ENCODE measurements at regions not wholly inside any gene's neighbourhood (a gene's known extent, or its start where the extent isn't known, plus 50 kb on each side); places are given as distances from the start of the nearest gene placed in this dataset.

DNA sequence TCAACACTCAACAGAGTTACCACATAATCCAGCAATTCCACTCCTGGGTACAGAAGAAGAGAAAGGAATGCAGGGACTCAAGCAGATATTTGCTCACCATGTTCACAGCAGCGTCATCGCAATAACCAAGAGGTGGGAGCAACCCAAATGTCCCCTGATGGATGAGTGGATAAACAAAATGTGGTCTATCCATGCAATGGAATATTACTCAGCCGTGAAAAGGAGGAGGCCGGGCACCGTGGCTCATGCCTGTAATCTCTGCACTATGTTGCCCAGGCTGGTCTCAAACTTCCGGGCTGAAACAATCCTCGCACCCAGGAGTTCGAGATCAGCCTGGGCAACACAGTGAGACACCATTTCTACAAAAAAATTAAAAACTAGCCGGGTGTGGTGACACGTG lies 131.7 kb downstream of the CTTN start:
- Mint-ChIP-seq H3K27me3 (peaks cover 1% of the 10 kb centered on the region), H3K9me3 (peaks cover 9% of the 10 kb centered on the region), H3K4me3 (no peak overlapping the region), H3K27ac (no peak overlapping the region), H3K36me3 (ENCODE audit: low read depth) (no peaks in the 10 kb centered on the region), H3K4me1 (ENCODE audit: low read depth) (no peaks in the 10 kb centered on the region)
- intact Hi-C loops (cut with micrococcal nuclease) = no loop called here

DNA sequence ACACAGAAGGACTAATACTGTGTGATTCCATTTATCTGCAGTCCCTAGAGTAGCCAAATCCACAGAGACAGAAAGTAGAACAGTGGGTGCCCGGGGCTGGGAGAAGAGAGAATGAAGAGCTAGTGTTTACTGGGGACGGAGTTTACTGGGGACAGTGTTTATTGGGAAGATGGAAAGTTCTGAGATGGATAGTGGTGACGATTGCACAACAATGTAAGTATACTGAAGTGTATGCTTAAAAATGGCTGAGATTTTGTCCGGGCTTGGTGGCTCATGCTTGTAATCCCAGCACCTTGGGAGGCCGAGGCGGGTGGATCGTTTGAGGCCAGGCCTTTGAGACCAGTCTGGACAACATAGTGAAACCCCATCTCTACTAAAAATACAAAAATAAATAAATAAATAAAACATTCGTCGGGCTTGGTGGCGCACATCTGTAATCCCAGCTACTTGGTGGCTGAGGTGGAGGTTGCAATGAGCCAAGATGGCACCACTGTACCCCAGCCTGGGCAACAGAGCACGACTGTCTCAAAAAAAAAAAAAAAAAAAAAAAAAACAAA lies 132.4 kb downstream of the CTTN start:
- Mint-ChIP-seq H3K9me3 (peaks cover 9% of the 10 kb centered on the region), H3K4me3 (no peak overlapping the region)

DNA sequence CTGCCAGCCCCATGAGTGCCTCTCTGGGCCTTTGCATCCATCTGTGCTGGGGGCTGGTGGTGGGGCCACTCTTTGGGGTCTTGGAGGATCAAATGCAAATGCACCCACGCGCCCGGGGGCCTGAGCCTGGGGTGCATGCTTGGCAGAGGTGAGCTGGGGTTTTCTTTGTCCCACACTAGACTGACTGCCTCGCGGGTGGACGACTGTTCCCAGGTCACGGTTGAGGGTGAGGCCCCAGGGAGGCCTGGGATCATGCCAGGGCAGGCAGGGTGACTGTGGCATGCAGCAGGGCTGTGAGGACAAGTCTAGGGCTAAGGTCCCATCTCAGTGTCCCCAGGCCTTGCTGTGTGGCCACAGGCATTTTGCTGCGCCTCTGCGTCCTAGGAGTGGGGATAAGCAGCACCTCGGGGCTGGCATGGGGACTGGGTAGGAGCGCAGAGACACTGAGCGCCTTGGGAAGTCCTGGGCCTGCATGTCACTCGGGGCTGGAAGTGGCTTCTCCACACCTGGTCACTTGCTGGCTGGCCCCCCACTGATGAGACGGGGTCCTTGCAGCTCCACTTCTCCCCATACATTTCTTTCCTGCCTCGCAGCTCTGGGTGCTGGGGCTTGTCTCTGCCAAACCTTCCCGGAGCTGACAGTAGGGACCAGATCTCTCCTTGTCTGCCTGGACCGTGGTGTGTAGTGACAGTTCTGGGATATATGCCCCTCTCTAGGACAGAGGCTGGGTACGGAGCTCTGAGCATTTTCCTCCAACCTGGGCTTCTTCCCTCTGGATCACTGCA lies 133.1 kb downstream of the CTTN start:
- intact Hi-C loops (cut with micrococcal nuclease) = no loop called here
- peaks cover 9% of the 10 kb centered on the region for H3K9me3 Mint-ChIP-seq
- H3K27me3 Mint-ChIP-seq = no peaks in the 10 kb centered on the region
- H3K4me3 Mint-ChIP-seq = no peak overlapping the region
- H3K36me3 Mint-ChIP-seq (ENCODE audit: low read depth) = no peaks in the 10 kb centered on the region
- H3K27ac Mint-ChIP-seq = no peak overlapping the region
- no peaks in the 10 kb centered on the region for H3K4me1 Mint-ChIP-seq (ENCODE audit: low read depth)

More for the DNA sequence above, 132.4 kb downstream of the CTTN start:
- no peaks in the 10 kb centered on the region for H3K4me1 Mint-ChIP-seq (ENCODE audit: low read depth)
- H3K27me3 Mint-ChIP-seq = no peaks in the 10 kb centered on the region
- no peak overlapping the region for H3K27ac Mint-ChIP-seq
- intact Hi-C loops (cut with micrococcal nuclease) = no loop called here
- no peaks in the 10 kb centered on the region for H3K36me3 Mint-ChIP-seq (ENCODE audit: low read depth)

DNA sequence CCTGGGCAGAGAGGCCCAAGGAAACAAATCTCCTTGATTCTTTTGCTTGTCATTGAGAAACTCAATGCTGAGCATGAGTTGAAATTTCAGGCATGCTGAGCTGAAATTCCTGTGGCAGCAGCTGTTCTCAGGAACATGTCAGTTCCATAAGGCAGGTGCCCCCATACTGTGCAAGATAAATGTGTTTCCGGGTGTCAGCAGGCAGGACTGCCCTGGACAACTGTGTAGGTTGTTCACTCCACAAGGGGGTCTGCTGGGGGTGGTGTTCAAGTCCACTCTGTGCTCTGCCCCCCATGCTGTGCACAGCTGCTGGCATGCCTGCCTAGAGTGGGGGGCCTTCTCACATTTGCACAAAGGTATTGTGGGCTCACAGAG lies 133.7 kb downstream of the CTTN start:
- H3K27me3 Mint-ChIP-seq = no peaks in the 10 kb centered on the region
- H3K36me3 Mint-ChIP-seq (ENCODE audit: low read depth) = no peaks in the 10 kb centered on the region
- no peaks in the 10 kb centered on the region for H3K4me1 Mint-ChIP-seq (ENCODE audit: low read depth)
- H3K4me3 Mint-ChIP-seq = no peak overlapping the region
- peaks cover 9% of the 10 kb centered on the region for H3K9me3 Mint-ChIP-seq
- intact Hi-C loops (cut with micrococcal nuclease) = no loop called here
- no peak overlapping the region for H3K27ac Mint-ChIP-seq

DNA sequence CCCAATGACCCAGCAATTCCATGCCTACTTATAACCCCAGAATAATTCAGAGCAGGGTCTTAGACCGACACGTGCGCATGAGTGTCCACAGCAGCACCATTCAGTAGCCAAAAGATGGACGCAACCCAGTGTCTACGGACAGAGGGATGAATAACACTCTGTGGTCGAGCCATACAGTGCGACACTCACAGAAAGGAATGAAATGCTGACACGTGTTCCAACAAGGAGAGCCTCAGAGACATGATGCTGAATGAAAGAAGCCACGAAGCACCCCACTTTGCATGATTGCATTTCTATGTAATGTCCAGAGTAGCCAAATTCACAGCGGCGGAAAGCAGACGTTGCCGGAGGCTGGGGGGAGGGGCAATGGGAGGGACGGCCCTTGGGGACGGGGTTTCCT lies 134.4 kb downstream of the CTTN start:
- intact Hi-C loops (cut with micrococcal nuclease) = no loop called here
- no peaks in the 10 kb centered on the region for H3K4me1 Mint-ChIP-seq (ENCODE audit: low read depth)
- no peaks in the 10 kb centered on the region for H3K36me3 Mint-ChIP-seq (ENCODE audit: low read depth)
- H3K9me3 Mint-ChIP-seq = peaks cover 9% of the 10 kb centered on the region
- no peak overlapping the region for H3K4me3 Mint-ChIP-seq
- H3K27ac Mint-ChIP-seq = no peak overlapping the region
- no peaks in the 10 kb centered on the region for H3K27me3 Mint-ChIP-seq

DNA sequence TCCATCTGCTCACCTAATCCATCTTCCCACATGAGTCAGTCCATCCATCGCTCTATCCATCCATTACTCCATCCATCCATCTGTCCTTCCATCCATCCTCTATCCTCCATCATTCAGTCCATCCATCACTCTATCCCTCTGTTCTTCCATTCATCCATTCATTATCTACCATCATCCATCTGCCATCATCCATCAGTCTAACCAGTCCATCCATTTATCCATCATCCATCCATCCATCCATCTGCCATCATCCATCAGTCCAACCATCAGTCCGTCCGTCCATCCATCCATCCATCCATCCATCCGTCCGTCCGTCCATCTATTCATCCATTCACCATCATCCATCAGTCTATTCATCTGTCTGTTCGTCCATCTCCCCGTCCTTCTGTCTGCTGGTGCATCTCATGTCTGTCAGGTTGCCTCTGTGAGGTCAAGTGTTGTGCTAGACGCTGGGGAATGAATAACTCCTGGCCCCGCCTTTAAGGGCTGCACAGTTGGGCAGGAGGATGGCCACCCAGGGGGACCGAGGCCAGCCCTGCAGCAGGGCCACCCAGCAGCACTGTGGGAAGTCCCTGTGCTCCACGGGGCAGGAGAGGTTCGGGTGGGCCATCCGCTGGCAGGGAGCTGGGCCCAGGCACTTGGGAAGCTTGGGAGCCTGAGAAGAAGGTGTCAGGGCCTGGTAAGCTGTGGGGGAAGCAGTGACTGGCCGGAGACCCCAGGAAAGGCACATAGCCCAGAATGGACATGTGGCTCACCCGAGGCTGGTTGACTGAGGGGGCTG lies 137.1 kb downstream of the CTTN start:
- Mint-ChIP-seq H3K36me3 (ENCODE audit: low read depth) (no peaks in the 10 kb centered on the region), H3K27me3 (no peaks in the 10 kb centered on the region), H3K4me3 (no peak overlapping the region)

DNA sequence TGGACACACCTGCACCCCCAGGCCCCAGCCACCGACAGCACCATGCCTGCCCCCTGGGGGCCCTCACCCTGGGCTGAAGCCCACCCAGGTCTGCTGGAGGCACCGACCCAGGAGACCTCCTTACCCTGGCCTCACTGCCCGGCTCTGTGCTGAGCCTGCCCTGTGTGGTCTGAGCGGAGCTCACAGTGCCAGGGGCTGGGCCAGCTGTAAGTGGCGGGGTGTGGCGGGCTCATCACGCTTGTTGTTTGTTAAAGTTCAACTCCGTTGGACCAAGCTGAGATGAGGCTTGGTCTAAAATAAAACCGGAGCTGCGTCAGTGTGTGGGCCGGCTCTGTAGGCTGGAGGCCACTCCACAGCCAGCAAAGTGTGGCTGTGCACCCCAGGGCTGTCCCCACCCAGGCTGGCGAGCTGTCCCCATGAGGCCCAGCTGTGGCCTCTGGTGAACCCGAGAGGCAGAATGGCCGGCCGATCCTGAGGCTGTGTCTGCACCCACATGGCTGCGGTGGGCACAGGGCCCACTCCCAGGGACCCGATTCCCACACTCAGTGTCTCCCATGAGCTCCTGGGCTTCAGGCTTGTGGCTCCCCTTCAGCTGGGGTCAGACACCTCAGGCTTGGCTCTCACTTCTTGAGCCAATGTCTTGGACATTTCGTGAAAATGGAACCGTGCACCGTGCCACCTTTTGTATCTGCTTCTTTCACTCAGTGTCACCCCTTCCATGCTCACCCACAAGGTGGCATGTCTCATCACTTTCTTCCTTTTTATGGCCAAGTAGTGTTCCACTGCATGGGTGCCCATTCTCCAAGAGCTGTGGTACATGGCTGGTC lies 137.9 kb downstream of the CTTN start:
- no peak overlapping the region for H3K27ac Mint-ChIP-seq
- intact Hi-C loops (cut with micrococcal nuclease) = no loop called here
- no peak overlapping the region for H3K4me3 Mint-ChIP-seq
- H3K4me1 Mint-ChIP-seq (ENCODE audit: low read depth) = no peaks in the 10 kb centered on the region
- H3K27me3 Mint-ChIP-seq = no peaks in the 10 kb centered on the region
- H3K9me3 Mint-ChIP-seq = peaks cover 9% of the 10 kb centered on the region
- H3K36me3 Mint-ChIP-seq (ENCODE audit: low read depth) = no peaks in the 10 kb centered on the region

More for the DNA sequence above, 137.1 kb downstream of the CTTN start:
- Mint-ChIP-seq H3K9me3 (peaks cover 9% of the 10 kb centered on the region), H3K4me1 (ENCODE audit: low read depth) (no peaks in the 10 kb centered on the region), H3K27ac (no peak overlapping the region)
- intact Hi-C loops (cut with micrococcal nuclease) = no loop called here

DNA sequence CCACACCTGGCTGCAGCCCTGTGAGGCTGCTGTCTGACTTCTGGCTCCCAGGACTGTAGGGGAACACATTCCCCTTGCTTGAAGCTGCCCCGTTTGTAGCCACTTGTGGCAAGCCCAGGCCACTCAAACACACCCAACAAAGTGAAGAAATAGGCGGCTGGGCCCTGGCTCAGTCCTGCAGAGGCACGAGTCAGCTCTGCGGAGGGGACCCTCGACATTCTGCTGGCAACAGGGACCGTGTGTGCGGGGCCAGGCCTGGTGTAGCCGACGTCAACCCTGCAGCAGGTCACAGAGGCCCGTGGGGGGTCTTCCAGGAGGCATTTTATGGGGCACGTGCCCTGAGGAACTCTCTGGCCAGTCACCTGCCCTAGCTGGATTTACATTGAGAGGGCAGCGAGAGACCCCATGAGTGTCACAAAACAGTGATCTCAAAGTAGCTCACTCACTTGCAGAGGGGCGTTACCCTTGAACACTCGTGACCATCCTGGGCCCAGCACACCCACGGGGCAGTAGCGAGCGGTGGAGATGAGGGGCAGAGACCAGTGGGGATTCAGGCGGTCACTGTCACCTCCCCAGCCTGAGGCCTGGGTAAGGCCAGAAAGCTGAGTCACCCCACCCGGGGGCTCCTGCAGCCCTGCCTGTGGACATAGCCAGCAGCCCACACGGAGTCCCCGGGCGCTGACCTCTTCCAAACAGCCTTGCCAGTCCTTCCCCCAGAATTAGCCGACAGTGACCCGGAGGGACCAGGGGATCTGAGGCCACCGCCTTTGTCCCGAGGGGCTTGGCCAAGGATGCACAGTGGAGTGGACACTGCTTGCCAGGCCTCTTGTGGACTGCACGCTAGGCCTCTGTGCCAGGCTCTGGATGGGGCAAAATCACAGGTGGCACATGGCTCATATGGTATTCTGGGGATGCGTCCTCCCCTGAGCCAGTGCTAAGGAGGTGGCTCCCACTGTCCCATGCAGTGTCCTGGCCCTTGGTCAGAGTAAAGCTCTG lies 139.5 kb downstream of the CTTN start:
- Mint-ChIP-seq H3K27me3 (no peaks in the 10 kb centered on the region), H3K9me3 (peaks cover 9% of the 10 kb centered on the region), H3K36me3 (ENCODE audit: low read depth) (no peaks in the 10 kb centered on the region), H3K4me3 (no peak overlapping the region), H3K4me1 (ENCODE audit: low read depth) (no peaks in the 10 kb centered on the region), H3K27ac (no peak overlapping the region)
- intact Hi-C loops (cut with micrococcal nuclease) = no loop called here

DNA sequence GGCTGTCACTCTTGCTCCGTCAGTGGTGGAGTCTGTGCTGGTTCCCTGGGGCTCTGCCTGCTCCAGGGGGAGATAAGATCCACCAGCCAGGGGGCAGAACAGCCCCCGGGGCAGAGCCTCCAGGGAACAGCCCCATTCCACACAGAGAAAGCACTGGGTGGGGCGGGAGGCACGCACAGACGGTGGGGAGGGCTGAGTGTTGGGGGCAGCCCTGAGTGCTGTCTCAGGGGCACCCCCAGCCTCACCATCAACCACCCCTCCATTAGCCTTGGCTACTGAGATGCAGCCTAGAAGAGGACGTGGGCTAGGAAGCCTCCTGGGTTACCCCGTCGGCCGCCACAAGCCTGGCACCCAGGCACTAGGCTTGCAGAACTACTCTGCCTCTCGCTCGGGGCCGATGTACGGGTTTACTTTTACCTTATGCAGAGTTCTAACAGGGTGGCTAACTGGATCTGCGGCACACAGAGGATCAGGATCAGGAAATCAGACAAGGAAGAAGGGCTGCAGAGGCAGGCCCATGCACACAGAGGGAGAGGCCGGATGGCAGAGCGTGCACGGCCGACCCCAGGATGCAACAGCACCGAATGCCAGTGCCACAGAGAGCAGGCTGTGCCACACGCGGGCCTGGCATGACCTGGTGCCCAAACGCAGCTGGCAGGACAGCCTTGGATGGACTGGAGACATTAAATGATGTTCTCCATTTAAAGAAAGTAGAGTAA lies 140.5 kb downstream of the CTTN start:
- Mint-ChIP-seq H3K4me3 (no peak overlapping the region), H3K4me1 (ENCODE audit: low read depth) (no peaks in the 10 kb centered on the region), H3K27ac (no peak overlapping the region), H3K9me3 (peaks cover 4% of the 10 kb centered on the region), H3K36me3 (ENCODE audit: low read depth) (no peaks in the 10 kb centered on the region), H3K27me3 (no peaks in the 10 kb centered on the region)
- intact Hi-C loops (cut with micrococcal nuclease) = no loop called here

DNA sequence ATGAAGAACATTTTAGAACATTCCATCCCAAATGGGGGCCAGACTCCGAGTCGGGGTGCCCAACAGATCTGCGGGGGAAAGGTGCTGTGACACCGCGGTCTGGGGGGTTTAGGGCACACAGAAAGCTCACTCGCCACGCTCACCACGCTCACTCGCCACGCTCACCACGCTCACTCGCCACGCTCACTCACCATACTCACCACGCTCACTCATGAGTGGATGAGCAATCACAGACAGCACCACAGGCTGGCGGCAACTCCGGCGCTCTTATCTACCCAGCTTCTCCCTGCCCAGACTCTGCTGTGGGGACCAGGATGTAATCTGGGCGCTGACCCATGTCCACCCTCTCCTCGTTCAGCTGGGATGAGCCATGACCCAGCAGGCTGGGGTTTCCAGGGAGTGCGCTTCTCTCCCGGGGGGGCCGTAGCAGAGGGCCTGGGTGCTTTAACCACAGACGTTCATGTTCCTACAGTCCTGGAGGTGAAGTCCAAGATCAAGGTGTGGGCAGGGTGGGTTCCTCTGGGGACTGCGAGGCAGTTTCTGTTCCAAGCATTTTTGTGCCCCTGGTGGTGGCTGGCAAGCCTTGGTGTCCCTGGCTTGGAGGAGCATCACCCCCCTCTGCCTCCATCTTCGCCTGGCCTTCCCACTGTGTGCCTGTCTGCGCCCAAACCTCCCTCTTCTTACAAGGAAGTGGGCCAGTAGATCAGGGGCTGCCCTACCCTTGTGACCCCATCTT lies 141.2 kb downstream of the CTTN start:
- Mint-ChIP-seq H3K27ac (no peak overlapping the region), H3K36me3 (ENCODE audit: low read depth) (no peaks in the 10 kb centered on the region), H3K4me3 (no peak overlapping the region), H3K4me1 (ENCODE audit: low read depth) (no peaks in the 10 kb centered on the region), H3K27me3 (no peaks in the 10 kb centered on the region), H3K9me3 (no peaks in the 10 kb centered on the region)
- intact Hi-C loops (cut with micrococcal nuclease) = no loop called here

DNA sequence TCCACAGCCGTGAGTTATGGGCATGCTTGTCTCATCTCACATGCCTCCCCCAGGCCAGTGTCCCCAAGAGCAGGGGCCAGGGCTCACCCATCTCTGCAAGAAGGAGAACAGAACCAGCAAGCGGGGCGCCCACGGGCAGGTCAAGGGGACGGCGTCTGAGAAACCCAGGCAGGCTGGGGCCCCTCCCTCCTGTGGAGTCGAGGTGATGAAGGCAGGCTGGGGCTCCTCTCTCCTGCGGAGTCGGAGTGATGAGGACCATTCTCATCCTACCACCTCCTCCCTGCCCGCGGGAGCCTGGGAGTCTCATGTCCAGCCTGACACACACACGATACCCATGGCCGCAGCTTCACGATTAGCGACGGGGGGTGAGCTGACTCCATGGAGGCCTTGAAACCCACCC lies 141.9 kb downstream of the CTTN start:
- H3K27me3 Mint-ChIP-seq = no peaks in the 10 kb centered on the region
- H3K4me1 Mint-ChIP-seq (ENCODE audit: low read depth) = no peaks in the 10 kb centered on the region
- no peak overlapping the region for H3K27ac Mint-ChIP-seq
- no peaks in the 10 kb centered on the region for H3K36me3 Mint-ChIP-seq (ENCODE audit: low read depth)
- no peak overlapping the region for H3K4me3 Mint-ChIP-seq
- intact Hi-C loops (cut with micrococcal nuclease) = no loop called here
- no peaks in the 10 kb centered on the region for H3K9me3 Mint-ChIP-seq

DNA sequence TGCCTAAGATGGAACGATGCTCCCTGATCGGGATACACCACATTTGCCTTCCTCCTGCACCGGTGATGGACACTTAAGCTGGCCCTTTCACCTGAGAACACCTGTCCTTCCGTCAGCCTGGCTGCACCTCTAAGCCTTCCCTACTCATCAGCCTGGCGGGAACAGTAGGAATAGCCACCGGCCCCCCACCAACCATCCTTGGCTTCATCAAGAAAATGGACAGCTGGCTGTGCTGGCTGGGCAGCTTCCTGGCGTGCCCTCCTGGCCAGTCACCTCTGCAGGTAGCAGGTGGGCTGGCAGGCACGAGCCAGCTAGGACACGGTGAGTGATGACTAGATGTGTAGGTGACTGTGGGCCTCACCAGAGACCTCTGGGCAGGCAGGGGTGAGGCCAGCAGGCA lies 142.8 kb downstream of the CTTN start:
- Mint-ChIP-seq H3K4me1 (ENCODE audit: low read depth) (no peaks in the 10 kb centered on the region), H3K9me3 (no peaks in the 10 kb centered on the region), H3K27me3 (no peaks in the 10 kb centered on the region), H3K4me3 (no peak overlapping the region), H3K36me3 (ENCODE audit: low read depth) (no peaks in the 10 kb centered on the region), H3K27ac (no peak overlapping the region)
- intact Hi-C loops (cut with micrococcal nuclease) = no loop called here
